Kidney (tissue), 13 donors: ENCODE measurements at regions not wholly inside any gene's neighbourhood (a gene's known extent, or its start where the extent isn't known, plus 50 kb on each side); places are given as distances from the start of the nearest gene placed in this dataset.

Experiments used
- DNase-seq, 5 donors: peaks; one replicate each; pipeline ENCODE4 v3.0.0-alpha.2; 2013 to 2020
- FAIRE-seq: peaks from 2 replicates; lab custom pipeline; 2012; peaks lifted over from hg19 to GRCh38; lab: Jason Lieb, UNC
- H3K27ac ChIP-seq, 2 donors: one replicate each; pipeline ENCODE4 v1.7.0; 2013; ENCODE audit warnings: low read depth in 2 of 2, low read length in 2 of 2, inconsistent platforms in 1 of 2
- H3K27me3 ChIP-seq: one replicate; pipeline ENCODE4 v1.7.1; 2013; ENCODE audit warnings: low read length, inconsistent platforms; ENCODE audit not compliant: control insufficient read depth, insufficient read depth
- H3K36me3 ChIP-seq, 3 donors: one replicate each; pipeline versions ENCODE4 v1.7.0 to v1.7.1; 2013; ENCODE audit warnings: low read length in 3 of 3, control low read depth in 1 of 3, inconsistent platforms in 1 of 3; ENCODE audit not compliant: insufficient read depth in 3 of 3, control insufficient read depth in 2 of 3
- H3K4me1 ChIP-seq, 3 donors: one replicate each; pipeline versions ENCODE4 v1.7.0 to v1.7.1; 2013; ENCODE audit warnings: low read length in 3 of 3, inconsistent platforms in 1 of 3, low read depth in 1 of 3; ENCODE audit not compliant: control insufficient read depth in 2 of 3, insufficient read depth in 2 of 3
- H3K4me3 ChIP-seq, 3 donors: one replicate each; pipeline versions ENCODE4 v1.7.0 to v1.8.1; 2013; ENCODE audit warnings: low read length in 3 of 3, control low read depth in 1 of 3, inconsistent platforms in 1 of 3
- H3K9ac ChIP-seq, 3 donors: one replicate each; pipeline versions ENCODE4 v1.7.0 to v1.7.1; 2013; ENCODE audit warnings: low read length in 3 of 3, control low read depth in 1 of 3, inconsistent platforms in 1 of 3
- H3K9me3 ChIP-seq, 3 donors: one replicate each; pipeline versions ENCODE4 v1.7.0 to v1.7.1; 2013; ENCODE audit warnings: low read length in 3 of 3, control low read depth in 1 of 3, inconsistent platforms in 1 of 3; ENCODE audit not compliant: control insufficient read depth in 2 of 3, insufficient read depth in 1 of 3
- CTCF ChIP-seq: IDR thresholded peaks from 3 replicates; pipeline ENCODE4 v1.5.1; 2012; ENCODE audit warnings: mild to moderate bottlenecking, moderate library complexity, borderline replicate concordance; ENCODE audit not compliant: insufficient read depth; ENCODE audit errors: extremely low read depth
- intact Hi-C: fragments of 100-400 bp; cut with DNase I; formaldehyde crosslinking; loops from one replicate; pipeline ENCODE4 v1.11.1; 2022
- donor health status: control.
- donor health status: control.
- donor health status: control.
- donor health status: control.
- donor health status: control.
- donor health status: DM: yes; HTN: yes; CAD: no.
- donor health status: Normal renal cell carcinoma (clear cell type).

- intact Hi-C loops, result no loop called here
- no peak for FAIRE-seq
- DNase-seq, result no peak
These were observed 421.0 kb upstream of the THRB start for GRCh38 chr3:24915639-24916038.

GRCh38 chr3:24917908-24918307 lies 423.3 kb upstream of the THRB start:
- no peaks in the 10 kb centered on the region for H3K27me3 ChIP-seq
- H3K9me3 ChIP-seq, result no peaks in the 10 kb centered on the region
- intact Hi-C loops, result no loop called here

More at GRCh38 chr3:24915639-24916038, 421.0 kb upstream of the THRB start:
- no peaks in the 10 kb centered on the region for H3K4me1 ChIP-seq
- H3K9ac ChIP-seq, result no peak overlapping the region
- H3K27ac ChIP-seq, result no peak overlapping the region
- H3K9me3 ChIP-seq, result no peaks in the 10 kb centered on the region
- H3K36me3 ChIP-seq, result no peaks in the 10 kb centered on the region
- H3K4me3 ChIP-seq, result no peak overlapping the region
- TF ChIP-seq CTCF, result no peak
- no peaks in the 10 kb centered on the region for H3K27me3 ChIP-seq

DNA sequence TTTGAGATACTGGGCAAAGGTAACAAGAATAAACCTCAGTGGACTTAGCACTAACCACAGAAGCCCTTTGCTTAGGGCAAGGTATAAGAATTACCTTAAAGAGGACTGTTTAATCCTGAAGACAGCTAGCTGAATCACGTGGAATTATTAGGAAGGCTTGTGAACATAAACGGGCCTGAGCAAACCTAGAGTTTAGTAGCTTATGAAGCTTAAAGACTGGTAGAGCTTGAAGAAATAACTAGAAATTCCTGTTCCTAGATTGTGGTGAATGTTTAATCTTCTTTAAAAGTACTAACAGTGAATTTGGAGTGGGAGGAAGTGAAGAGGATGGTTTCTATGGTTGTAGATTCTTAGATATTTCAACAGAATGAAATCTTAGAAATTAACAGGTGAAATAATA lies 428.9 kb upstream of the THRB start:
- FAIRE-seq, result peak; percentile 46
- Histone ChIP-seq H3K9ac (no peak overlapping the region), H3K4me1 (no peaks in the 10 kb centered on the region), H3K27me3 (no peaks in the 10 kb centered on the region), H3K27ac (no peak overlapping the region), H3K4me3 (no peak overlapping the region), H3K36me3 (no peaks in the 10 kb centered on the region), H3K9me3 (no peaks in the 10 kb centered on the region)
- intact Hi-C loops, result no loop called here
- TF ChIP-seq CTCF, result no peak
- DNase-seq, result peak in 2 of 5 donors; percentile 63 to 75

More at GRCh38 chr3:24917908-24918307, 423.3 kb upstream of the THRB start:
- Histone ChIP-seq H3K9ac (no peak overlapping the region), H3K36me3 (no peaks in the 10 kb centered on the region), H3K4me1 (no peaks in the 10 kb centered on the region), H3K4me3 (no peak overlapping the region), H3K27ac (no peak overlapping the region)
- FAIRE-seq (no peak), DNase-seq (no peak)
- TF ChIP-seq CTCF, result no peak

DNA sequence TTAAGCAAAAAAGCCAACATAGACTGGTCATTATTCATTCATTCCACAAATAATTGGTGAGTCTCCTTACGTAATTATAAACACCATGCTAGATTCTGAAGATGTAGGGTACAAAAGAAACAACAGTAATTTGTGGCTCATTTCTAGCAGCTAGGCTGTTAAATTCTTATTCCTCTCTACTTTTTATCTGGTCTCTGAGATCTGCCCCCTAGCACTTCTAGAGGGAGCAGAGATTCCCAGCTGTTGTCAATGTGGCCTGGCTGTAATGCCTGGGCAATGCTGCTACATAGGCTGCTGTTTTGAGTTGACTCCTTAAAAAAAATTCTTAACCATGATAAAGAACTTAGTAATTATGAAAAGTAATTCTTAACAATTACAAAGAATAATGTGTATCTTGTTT lies 434.9 kb upstream of the THRB start:
- no peak for FAIRE-seq
- no peak for TF ChIP-seq CTCF
- H3K4me1 ChIP-seq, result no peaks in the 10 kb centered on the region
- H3K27ac ChIP-seq, result no peak overlapping the region
- H3K27me3 ChIP-seq, result no peaks in the 10 kb centered on the region
- intact Hi-C loops, result no loop called here
- no peak overlapping the region for H3K4me3 ChIP-seq
- no peaks in the 10 kb centered on the region for H3K36me3 ChIP-seq
- DNase-seq, result no peak
- no peak overlapping the region for H3K9ac ChIP-seq
- H3K9me3 ChIP-seq, result no peaks in the 10 kb centered on the region
